HL-60/S4 treated with phorbol 12-myristate 13-acetate at 8.2 ng/mL for 4 days and 3 days (cell line): ENCODE measurements at regions not wholly inside any gene's neighbourhood (a gene's known extent, or its start where the extent isn't known, plus 50 kb on each side); places are given as distances from the start of the nearest gene placed in this dataset.

Experiments
- in situ Hi-C: fragments of 300-500 bp; cut with MboI; formaldehyde crosslinking; loops from 2 replicates; pipeline ENCODE4 v1.15.0; 2022; ENCODE audit warnings: low sequenced_read_pairs

GRCh38 chr11:122187373-122188165 lies 71.6 kb upstream of the BLID start:
- in situ Hi-C loops: no loop called here

DNA sequence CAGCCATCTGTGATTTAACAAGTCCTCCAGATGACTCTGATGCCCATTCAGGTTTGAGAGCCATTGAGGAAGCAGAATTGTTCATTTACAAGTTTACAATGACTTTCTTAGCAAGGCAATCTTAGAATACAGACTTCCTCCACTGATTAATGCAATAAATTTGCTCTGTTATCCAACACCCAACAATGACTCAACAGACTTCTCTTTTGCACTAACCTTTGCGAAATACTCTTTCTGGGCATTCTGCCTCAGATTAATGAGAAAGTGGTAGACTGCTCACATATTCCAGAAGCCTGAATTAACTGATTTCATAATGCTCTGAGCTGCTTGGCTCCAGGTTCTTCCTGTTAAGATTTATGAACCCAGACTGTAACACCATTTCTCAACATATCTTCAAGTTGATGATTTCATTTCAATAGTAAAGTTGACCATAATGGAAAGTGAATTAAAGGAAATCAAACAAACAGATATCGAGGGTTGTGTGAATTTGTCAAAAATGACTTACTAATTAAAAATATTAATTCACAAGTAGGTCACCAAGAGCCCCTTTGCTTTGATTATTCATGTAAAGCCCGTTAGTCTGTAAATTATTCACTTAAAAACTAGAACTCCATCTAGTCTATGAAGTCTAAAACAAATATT lies 70.5 kb upstream of the BLID start:
- in situ Hi-C loops: no loop called here

DNA sequence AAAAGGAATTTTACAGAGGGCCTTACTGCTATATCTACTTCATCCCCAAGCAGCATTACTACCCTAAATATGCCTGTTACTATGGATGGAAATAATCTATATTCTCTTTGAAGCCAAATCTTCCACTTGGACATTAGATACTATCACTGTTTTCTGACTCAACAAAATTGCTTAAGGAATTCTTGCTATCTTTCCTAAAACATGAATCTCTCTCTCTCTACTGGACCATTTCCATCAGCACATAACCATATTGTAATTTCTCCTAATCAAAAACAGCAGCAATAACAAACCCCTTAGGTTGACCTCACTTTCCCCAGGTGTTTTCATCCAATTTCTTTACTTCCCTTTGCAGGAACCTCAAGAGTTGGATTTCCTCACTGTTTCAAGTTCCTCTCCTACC lies 67.9 kb upstream of the BLID start:
- in situ Hi-C loops: no loop called here

DNA sequence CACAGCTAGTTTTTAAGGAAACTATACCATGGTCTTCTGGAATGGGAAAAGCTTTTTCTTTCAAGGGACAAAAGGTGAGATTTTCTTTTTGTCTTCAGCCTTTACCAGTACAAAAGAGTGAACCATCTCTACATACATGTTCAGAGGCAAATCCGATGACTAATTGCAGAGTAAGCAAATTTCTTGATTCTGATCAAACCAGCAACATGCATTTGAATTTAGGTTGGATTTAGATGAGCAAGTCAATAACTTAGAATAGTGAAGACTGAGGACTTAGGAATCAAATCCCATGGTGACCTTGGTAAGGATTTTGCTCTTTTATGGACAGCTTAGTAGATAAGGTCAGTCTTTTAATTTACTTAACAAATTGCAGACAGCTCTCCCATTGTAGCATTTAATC lies 65.9 kb upstream of the BLID start:
- in situ Hi-C loops: no loop called here

DNA sequence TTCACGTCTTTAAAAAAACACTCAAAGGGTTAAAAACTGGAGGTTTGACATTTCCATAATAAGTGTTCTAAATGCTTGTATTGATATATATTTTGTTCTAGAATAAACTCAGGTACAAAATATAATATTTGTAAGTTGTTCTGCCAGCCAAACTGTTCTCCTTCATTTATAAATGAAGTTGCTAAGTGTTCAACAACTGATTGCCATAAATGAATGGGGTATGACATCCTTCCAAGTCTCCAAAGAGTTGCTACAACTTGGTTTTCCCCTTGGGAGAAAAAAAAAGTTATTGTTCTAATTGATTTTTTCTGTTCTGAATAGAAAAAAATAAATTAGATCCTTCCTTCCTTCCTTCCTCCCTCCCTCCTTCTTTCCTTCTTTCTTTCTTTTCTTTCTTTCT lies 65.4 kb upstream of the BLID start:
- in situ Hi-C loops: no loop called here

DNA sequence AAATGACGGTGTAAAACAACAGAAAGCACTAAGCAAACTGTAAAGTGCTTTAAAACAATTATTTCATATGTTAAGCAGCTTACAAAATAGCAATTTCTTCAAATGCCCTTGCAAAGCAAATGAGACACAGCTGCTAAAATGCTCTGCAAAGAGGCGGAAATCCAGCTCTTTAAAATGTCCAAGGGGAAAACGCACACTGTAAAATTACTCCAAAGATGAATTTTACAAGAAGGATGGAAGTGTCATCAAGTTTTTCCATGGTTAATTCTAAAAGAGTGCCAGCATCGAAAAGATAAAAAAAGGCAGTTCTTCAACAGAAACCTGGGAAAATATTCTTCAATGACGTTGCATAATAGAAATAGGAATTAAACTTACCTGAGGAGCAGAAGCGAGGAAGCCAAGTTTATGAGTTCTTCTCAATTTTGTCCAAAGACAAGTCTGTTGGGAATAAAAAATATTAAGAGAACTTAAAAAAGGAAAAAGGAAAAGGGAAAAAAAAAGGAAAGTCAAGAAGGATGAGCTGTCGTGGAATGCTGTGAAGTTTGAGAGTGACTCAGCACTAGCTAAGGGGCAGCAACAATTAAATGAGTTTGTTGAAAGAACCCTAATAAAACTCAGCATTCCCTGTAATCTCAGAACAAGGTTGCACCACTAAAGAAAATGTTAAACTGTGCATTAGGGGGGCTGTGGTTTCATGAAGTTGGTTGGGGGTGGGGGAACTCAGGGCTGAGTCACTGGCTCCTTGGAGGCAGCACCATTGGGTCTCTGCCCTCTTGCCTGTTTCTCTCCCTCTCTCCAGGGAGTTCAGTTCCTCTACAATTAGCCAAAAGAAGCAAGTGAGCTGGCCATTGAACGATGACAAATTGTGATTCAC lies 64.2 kb upstream of the BLID start:
- in situ Hi-C loops: no loop called here

GRCh38 chr11:122178795-122179194 lies 62.8 kb upstream of the BLID start:
- in situ Hi-C loops: no loop called here

DNA sequence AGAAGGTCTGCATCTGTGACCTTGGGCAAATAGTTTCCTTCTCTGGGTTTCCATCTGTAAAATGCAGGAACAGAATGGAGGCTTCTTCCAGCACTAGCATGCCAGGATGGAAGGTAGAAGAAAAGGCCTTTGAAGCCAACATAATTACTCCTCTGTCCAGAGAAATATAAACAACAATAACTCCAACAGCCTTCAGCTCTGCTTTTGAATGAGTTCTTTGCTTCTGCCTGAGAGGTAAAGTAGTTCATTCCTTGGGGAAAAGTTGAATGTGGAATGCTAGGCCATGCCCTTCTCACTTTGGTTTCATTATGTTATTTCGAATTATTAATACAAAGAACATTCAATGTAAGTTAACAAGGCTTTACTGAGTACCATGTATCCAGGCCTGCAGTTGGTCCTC lies 61.2 kb upstream of the BLID start:
- in situ Hi-C loops: no loop called here

GRCh38 chr11:122176651-122177050 lies 60.6 kb upstream of the BLID start:
- in situ Hi-C loops: no loop called here

DNA sequence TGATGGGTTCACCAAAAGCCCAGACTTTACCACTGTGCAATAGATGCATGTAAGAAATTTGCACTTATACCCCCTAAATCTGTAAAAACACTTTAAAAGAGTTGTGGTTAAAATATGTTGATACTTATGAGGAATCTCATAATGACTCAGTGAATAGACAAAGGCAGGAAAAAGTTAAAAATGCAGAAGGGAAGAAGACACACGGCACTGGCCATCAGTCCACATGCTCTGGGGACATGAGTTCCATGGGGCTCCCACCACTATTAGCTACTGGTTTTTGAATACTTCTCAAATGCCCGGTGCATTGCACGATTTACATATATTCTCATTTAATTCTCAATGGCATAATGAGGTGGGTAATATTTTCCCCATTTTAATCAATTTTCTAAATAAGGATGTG lies 59.3 kb upstream of the BLID start:
- in situ Hi-C loops: no loop called here

- in situ Hi-C loops: no loop called here
Measured at GRCh38 chr11:122173587-122173986, 57.6 kb upstream of the BLID start.

DNA sequence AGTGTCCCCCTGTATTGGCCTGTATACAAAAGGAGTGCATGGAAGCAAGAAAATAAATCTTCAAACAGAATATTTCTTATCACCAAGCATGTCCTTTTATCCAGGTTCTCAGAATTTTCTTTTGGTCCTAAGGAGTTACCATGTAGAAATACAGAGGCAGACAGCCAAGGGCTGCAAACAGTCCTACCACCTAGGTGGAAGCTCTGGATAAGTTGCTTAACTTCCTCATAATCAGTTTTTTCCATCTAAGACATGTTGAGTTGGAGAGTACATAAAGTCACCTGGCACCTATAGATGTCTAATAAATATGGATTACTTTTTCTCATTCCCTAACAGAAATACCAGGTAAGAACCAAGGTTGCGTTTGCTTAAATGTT lies 57.0 kb upstream of the BLID start:
- in situ Hi-C loops: no loop called here

- in situ Hi-C loops: no loop called here
Measured at GRCh38 chr11:122172352-122173073, 56.5 kb upstream of the BLID start.

DNA sequence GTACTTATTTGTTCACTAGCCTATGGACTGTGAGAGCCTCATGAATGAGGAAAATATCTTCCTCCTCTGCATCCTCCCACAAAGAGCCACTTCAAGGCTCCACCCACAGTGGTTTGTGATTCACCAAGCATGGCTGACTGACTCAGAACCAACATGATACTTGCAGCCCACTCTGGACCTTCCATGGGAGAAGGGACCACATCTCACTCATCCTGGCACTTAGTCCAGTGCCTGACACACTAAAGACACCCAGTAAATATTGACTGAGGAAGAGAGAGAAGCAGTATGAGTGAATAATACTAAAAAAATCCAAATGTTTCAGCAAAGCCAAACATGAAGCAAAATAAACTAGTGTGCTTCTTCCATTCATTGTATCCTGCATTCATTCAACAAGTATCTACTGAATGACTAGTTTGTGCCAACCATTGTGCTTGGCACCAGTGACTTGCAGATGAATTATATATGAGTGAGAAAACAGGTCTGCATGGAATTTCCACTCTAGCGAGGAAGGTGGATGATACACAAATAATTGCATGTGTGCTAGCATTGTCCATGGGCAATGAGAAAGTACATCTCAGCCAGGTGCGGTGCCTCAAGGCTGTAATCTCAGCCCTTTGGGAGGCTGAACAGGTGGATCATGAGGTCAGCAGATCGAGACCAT lies 54.9 kb upstream of the BLID start:
- in situ Hi-C loops: no loop called here

DNA sequence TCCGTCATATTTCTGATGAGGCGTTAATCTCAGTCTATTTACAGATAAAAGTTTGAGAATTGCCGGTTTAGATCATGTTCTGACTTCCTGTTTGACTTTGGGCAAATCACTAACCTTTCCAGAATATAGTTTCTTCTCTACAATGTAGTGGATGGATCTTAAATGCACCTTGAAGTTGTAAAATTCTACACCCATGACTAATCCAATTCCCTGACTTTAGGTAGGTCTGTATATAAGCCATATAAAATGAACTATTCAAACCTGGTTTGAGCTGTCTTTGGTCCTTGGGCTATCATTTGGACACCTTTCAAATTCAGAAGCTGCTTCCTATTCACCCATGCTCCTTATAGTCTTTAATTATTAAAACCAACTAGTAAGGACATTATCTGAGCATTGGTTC lies 52.2 kb upstream of the BLID start:
- in situ Hi-C loops: no loop called here

DNA sequence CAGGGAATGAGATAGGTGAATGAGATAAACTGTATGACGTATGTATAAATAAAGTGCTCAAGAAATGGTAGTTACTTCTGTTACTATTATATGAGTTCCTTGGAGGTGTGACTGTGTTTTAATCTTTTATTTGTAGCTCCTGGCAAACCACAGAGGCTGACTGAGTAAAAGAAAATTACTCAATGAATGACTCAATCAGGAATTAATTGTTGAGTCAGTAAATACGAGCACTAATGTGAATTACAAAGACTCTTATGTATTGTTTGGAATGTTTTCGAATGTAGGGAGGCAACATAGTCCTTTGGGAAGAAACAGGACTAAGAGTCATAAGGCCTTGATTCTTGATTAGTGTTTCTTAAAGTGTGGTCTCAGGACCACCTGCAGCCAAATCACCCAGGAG lies 51.1 kb upstream of the BLID start:
- in situ Hi-C loops: no loop called here

DNA sequence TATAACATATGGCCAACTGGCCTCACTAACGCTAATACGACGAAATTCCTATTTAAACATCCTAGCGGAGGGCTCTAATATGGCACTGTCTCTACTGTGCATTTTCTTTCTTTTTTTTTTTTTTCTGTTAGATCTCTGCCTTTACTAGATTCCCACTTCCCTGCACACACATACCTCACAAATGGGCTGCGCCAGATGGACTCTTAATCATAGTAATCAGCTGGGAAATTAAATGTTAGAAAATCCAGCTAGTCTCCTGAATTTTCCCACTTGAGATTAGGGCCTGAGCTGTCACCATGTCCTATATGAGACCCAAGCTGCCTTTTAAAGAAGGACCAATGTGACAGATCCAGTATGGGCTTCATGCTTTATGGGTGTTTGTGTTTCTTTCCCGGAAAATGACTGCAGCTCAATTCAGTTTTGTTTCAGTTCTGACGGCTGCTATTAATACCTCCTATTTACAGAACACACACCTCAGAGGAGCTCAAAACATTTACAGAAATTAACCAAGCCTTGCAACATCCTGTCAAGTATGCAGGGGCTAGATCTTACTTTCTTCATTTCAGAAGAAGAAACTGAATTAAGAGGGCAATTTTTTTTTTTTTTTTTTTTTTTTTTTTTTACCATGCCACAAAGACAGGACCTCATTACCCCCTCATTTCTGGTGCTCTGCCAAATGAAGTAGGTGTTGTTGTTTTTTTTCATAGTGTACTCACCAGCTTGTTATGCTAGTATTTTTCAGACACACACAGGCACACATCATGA lies 49.8 kb upstream of the BLID start:
- in situ Hi-C loops: no loop called here
